ENCODE measurements at regions not wholly inside any gene's neighbourhood (a gene's known extent, or its start where the extent isn't known, plus 50 kb on each side); places are given as distances from the start of the nearest gene placed in this dataset.

- ChIA-PET CTCF (interaction anchor here (1.0 kb wide), 1 partner anchor 124 kb away, joined by 3 read pairs; no protein-coding TSS in a partner anchor), POLR2A (no interaction called here)
- TF ChIP-seq CTCF (IDR thresholded peaks at IDR 0.05; ENCODE audit: insufficient read depth, low read depth, low read length) = no peak
- DNase-seq (ENCODE audit: low read depth) = no peak
- no peaks in the 10 kb centered on the region for H3K36me3 ChIP-seq (ENCODE audit: control insufficient read depth, insufficient read depth, low read length)
- no peak overlapping the region for H3K4me3 ChIP-seq (ENCODE audit: low read depth, low read length)
- H3K27me3 ChIP-seq (ENCODE audit: control insufficient read depth, insufficient read depth, low read length) = no peaks in the 10 kb centered on the region; the same call in 1 of the 2 replicates
Observed at GRCh38 chr3:15923640-15924405, 126.0 kb upstream of the ANKRD28 start.

GRCh38 chr3:15924914-15925313, 127.1 kb upstream of the ANKRD28 start:
- ChIA-PET CTCF (no interaction called here), POLR2A (no interaction called here)
- DNase-seq (ENCODE audit: low read depth) = no peak
- H3K36me3 ChIP-seq (ENCODE audit: control insufficient read depth, insufficient read depth, low read length) = no peaks in the 10 kb centered on the region
- no peak for TF ChIP-seq CTCF (IDR thresholded peaks at IDR 0.05; ENCODE audit: insufficient read depth, low read depth, low read length)
- no peak overlapping the region for H3K4me3 ChIP-seq (ENCODE audit: low read depth, low read length)
- H3K27me3 ChIP-seq (ENCODE audit: control insufficient read depth, insufficient read depth, low read length) = no peaks in the 10 kb centered on the region; the same call in 1 of the 2 replicates

GRCh38 chr3:15926871-15927270, 129.1 kb upstream of the ANKRD28 start:
- CTCF ChIA-PET = no interaction called here
- H3K27me3 ChIP-seq (ENCODE audit: control insufficient read depth, insufficient read depth, low read length) = no peaks in the 10 kb centered on the region
- H3K4me3 ChIP-seq (ENCODE audit: low read depth, low read length) = no peak overlapping the region
- POLR2A ChIA-PET = no interaction called here
- no peak for DNase-seq (ENCODE audit: low read depth)
- no peak for TF ChIP-seq CTCF (IDR thresholded peaks at IDR 0.05; ENCODE audit: insufficient read depth, low read depth, low read length)
- H3K36me3 ChIP-seq (ENCODE audit: control insufficient read depth, insufficient read depth, low read length) = no peaks in the 10 kb centered on the region

- no peak for DNase-seq (ENCODE audit: low read depth)
- Histone ChIP-seq H3K36me3 (ENCODE audit: control insufficient read depth, insufficient read depth, low read length) (no peaks in the 10 kb centered on the region), H3K27me3 (ENCODE audit: control insufficient read depth, insufficient read depth, low read length) (no peaks in the 10 kb centered on the region), H3K4me3 (ENCODE audit: low read depth, low read length) (no peak overlapping the region)
- POLR2A ChIA-PET = no interaction called here
- CTCF ChIA-PET = no interaction called here
- no peak for TF ChIP-seq CTCF (IDR thresholded peaks at IDR 0.05; ENCODE audit: insufficient read depth, low read depth, low read length)
Observed at GRCh38 chr3:15927969-15928368, 130.2 kb upstream of the ANKRD28 start.

GRCh38 chr3:15929944-15930571, 132.3 kb upstream of the ANKRD28 start:
- ChIA-PET CTCF (interaction anchor here (0.8 to 1.0 kb wide), 2 partner anchors 9 to 24 kb away, joined by 3 read pairs; no protein-coding TSS in a partner anchor), POLR2A (no interaction called here)
- Histone ChIP-seq H3K4me3 (ENCODE audit: low read depth, low read length) (no peak overlapping the region), H3K27me3 (ENCODE audit: control insufficient read depth, insufficient read depth, low read length) (no peaks in the 10 kb centered on the region), H3K36me3 (ENCODE audit: control insufficient read depth, insufficient read depth, low read length) (no peaks in the 10 kb centered on the region)
- no peak for DNase-seq (ENCODE audit: low read depth)
- no peak for TF ChIP-seq CTCF (IDR thresholded peaks at IDR 0.05; ENCODE audit: insufficient read depth, low read depth, low read length)
